ENCODE measurements at regions not wholly inside any gene's neighbourhood (a gene's known extent, or its start where the extent isn't known, plus 50 kb on each side); places are given as distances from the start of the nearest gene placed in this dataset.

GRCh38 chr5:10081584-10081983 is 168.1 kb downstream of the ATPSCKMT start:
- BruUV-seq (replicated peaks): no TSS peak
- POLR2A ChIA-PET: no interaction called here

GRCh38 chr5:10077791-10078545 is 171.7 kb downstream of the ATPSCKMT start:
- H3K9me3 ChIP-seq (ENCODE audit: low read length): no peaks in the 10 kb centered on the region
- TF ChIP-seq CTCF (conservative IDR thresholded peaks at IDR 0.05; ENCODE audit: low read length) (no peak), EZH2phosphoT487 (IDR thresholded peaks at IDR 0.05; ENCODE audit: borderline replicate concordance, low read depth, low read length) (no peak)
- ChIA-PET CTCF (ENCODE audit: unreplicated experiment) (no interaction called here), POLR2A (no interaction called here)
- H3K9me2 ChIP-seq (ENCODE audit: insufficient read depth, low read length): no peaks in the 10 kb centered on the region
- H3K4me3 ChIP-seq (ENCODE audit: low read depth, low read length, poor library complexity, severe bottlenecking): no peak overlapping the region
- BruUV-seq (replicated peaks): no TSS peak
- H3K27ac ChIP-seq (ENCODE audit: low read depth, low read length, poor library complexity, severe bottlenecking): no peak overlapping the region
- intact Hi-C loops (cut with micrococcal nuclease; ENCODE audit: unreplicated experiment): no loop called here
- H4K20me1 ChIP-seq (ENCODE audit: insufficient read depth, low read length): no peaks in the 10 kb centered on the region
- DNase-seq (ENCODE audit: low spot score): no peak
- no peak overlapping the region for H3K4me2 ChIP-seq (ENCODE audit: low read length)
- no peak overlapping the region for H2AFZ ChIP-seq (ENCODE audit: low read length)
- H3K79me2 ChIP-seq (ENCODE audit: insufficient read depth, low read depth, low read length): no peaks in the 10 kb centered on the region
- no peaks in the 10 kb centered on the region for H3K36me3 ChIP-seq (ENCODE audit: insufficient read depth, low read length)
- no peaks in the 10 kb centered on the region for H3K4me1 ChIP-seq (ENCODE audit: insufficient read depth, low read length, poor library complexity, severe bottlenecking)

More at GRCh38 chr5:10081584-10081983, 168.1 kb downstream of the ATPSCKMT start:
- H3K4me3 ChIP-seq (ENCODE audit: low read depth, low read length, poor library complexity, severe bottlenecking): no peak overlapping the region
- H3K79me2 ChIP-seq (ENCODE audit: insufficient read depth, low read depth, low read length): no peaks in the 10 kb centered on the region
- TF ChIP-seq EZH2phosphoT487 (IDR thresholded peaks at IDR 0.05; ENCODE audit: borderline replicate concordance, low read depth, low read length) (no peak), CTCF (conservative IDR thresholded peaks at IDR 0.05; ENCODE audit: low read length) (no peak)
- H4K20me1 ChIP-seq (ENCODE audit: insufficient read depth, low read length): no peaks in the 10 kb centered on the region
- H3K9me3 ChIP-seq (ENCODE audit: low read length): no peaks in the 10 kb centered on the region
- no peaks in the 10 kb centered on the region for H3K36me3 ChIP-seq (ENCODE audit: insufficient read depth, low read length)
- H3K27ac ChIP-seq (ENCODE audit: low read depth, low read length, poor library complexity, severe bottlenecking): no peak overlapping the region
- CTCF ChIA-PET (ENCODE audit: unreplicated experiment): no interaction called here
- no peak overlapping the region for H2AFZ ChIP-seq (ENCODE audit: low read length)
- no peaks in the 10 kb centered on the region for H3K9me2 ChIP-seq (ENCODE audit: insufficient read depth, low read length)
- intact Hi-C loops (cut with micrococcal nuclease; ENCODE audit: unreplicated experiment): loop anchor here (5.0 kb wide), 1 partner anchor 574 kb away; no protein-coding TSS in a partner anchor
- no peak for DNase-seq (ENCODE audit: low spot score)
- no peaks in the 10 kb centered on the region for H3K4me1 ChIP-seq (ENCODE audit: insufficient read depth, low read length, poor library complexity, severe bottlenecking)
- H3K4me2 ChIP-seq (ENCODE audit: low read length): no peak overlapping the region

- POLR2A ChIA-PET: no interaction called here
- TF ChIP-seq CTCF (conservative IDR thresholded peaks at IDR 0.05; ENCODE audit: low read length): no peak
- no peak for TF ChIP-seq EZH2phosphoT487 (IDR thresholded peaks at IDR 0.05; ENCODE audit: borderline replicate concordance, low read depth, low read length)
- Histone ChIP-seq H4K20me1 (ENCODE audit: insufficient read depth, low read length) (no peaks in the 10 kb centered on the region), H3K4me1 (ENCODE audit: insufficient read depth, low read length, poor library complexity, severe bottlenecking) (no peaks in the 10 kb centered on the region), H3K36me3 (ENCODE audit: insufficient read depth, low read length) (no peaks in the 10 kb centered on the region), H3K9me2 (ENCODE audit: insufficient read depth, low read length) (no peaks in the 10 kb centered on the region), H3K27ac (ENCODE audit: low read depth, low read length, poor library complexity, severe bottlenecking) (no peak overlapping the region), H2AFZ (ENCODE audit: low read length) (no peak overlapping the region), H3K79me2 (ENCODE audit: insufficient read depth, low read depth, low read length) (no peaks in the 10 kb centered on the region), H3K9me3 (ENCODE audit: low read length) (no peaks in the 10 kb centered on the region), H3K4me3 (ENCODE audit: low read depth, low read length, poor library complexity, severe bottlenecking) (no peak overlapping the region), H3K4me2 (ENCODE audit: low read length) (no peak overlapping the region)
- CTCF ChIA-PET (ENCODE audit: unreplicated experiment): no interaction called here
- no peak for DNase-seq (ENCODE audit: low spot score)
- intact Hi-C loops (cut with micrococcal nuclease; ENCODE audit: unreplicated experiment): no loop called here
- no TSS peak for BruUV-seq (replicated peaks)
Measured at GRCh38 chr5:10073441-10074104, 176.1 kb downstream of the ATPSCKMT start.
